ENCODE measurements at regions not wholly inside any gene's neighbourhood (a gene's known extent, or its start where the extent isn't known, plus 50 kb on each side); places are given as distances from the start of the nearest gene placed in this dataset.

DNA sequence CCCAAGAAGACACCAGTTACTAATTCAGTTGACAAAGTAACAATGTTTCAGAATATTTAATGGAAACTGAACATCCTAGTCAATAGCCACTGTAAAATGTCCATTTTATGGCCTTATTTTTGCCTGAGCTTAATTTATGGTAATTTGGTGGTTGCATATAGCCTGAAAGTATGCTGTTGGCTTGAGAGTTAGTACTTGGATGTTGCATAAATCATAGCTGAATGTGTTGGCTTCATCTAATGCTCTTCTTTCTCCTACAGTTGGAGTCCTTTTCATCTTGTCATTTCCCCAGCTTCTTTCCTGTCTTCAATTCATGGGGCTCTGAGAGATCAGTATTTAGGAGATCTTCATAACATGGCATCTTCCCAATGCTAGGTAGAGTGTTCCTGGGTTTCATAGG lies 164.6 kb downstream of the MAT2B start:
- no peaks in the 10 kb centered on the region for H3K36me3 ChIP-seq (ENCODE audit: control insufficient read depth, insufficient read depth, low read length)
- H3K9ac ChIP-seq (ENCODE audit: low read length), result no peak overlapping the region
- H3K27me3 ChIP-seq (ENCODE audit: control insufficient read depth, insufficient read depth, low read length), result no peaks in the 10 kb centered on the region
- no peaks in the 10 kb centered on the region for H3K4me1 ChIP-seq (ENCODE audit: control insufficient read depth, insufficient read depth, low read length)
- no peak overlapping the region for H3K27ac ChIP-seq (ENCODE audit: low read depth, low read length)
- no peak overlapping the region for H3K4me3 ChIP-seq (ENCODE audit: low read length)

DNA sequence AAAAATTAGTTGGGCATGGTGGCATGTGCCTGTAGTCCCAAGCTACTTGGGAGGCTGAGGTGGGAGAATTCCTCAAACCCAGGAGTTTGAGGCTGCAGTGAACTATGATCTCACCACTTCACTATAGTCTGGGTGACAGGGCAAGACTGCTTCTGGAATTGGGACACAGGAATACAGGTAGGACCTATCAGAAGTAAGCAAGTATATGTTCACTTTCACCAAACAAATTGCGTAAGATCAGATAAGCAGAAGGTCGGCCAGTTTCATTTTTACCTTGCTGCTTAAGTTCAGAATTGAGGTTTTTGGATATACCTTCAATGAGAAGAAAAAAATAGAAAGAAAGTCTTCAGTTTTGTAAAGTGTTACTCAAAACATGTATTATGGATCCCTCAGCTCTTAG lies 171.7 kb downstream of the MAT2B start:
- Histone ChIP-seq H3K4me3 (ENCODE audit: low read length) (no peak overlapping the region), H3K27ac (ENCODE audit: low read depth, low read length) (no peak overlapping the region), H3K36me3 (ENCODE audit: control insufficient read depth, insufficient read depth, low read length) (no peaks in the 10 kb centered on the region), H3K27me3 (ENCODE audit: control insufficient read depth, insufficient read depth, low read length) (no peaks in the 10 kb centered on the region), H3K4me1 (ENCODE audit: control insufficient read depth, insufficient read depth, low read length) (no peaks in the 10 kb centered on the region), H3K9ac (ENCODE audit: low read length) (no peak overlapping the region)

DNA sequence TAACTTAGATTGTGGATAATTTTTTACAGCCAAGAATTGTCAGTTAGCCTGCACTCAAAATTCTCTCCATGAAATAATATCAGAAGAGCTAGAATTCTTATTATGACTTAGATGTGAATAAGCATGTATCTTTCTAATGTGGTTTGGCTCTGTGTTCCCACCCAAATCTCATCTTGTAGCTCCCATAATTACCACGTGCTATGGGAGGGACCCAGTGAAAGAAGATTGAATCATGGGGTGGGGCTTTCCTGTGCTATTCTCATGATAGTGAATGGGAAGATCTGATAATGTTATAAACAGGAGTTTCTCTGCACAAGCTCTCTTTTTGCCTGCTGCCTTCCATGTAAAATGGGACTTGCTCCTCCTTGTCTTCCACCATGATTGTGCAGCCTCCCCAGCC lies 176.8 kb downstream of the MAT2B start:
- H3K36me3 ChIP-seq (ENCODE audit: control insufficient read depth, insufficient read depth, low read length), result no peaks in the 10 kb centered on the region
- no peak overlapping the region for H3K4me3 ChIP-seq (ENCODE audit: low read length)
- no peak overlapping the region for H3K27ac ChIP-seq (ENCODE audit: low read depth, low read length)
- H3K27me3 ChIP-seq (ENCODE audit: control insufficient read depth, insufficient read depth, low read length), result no peaks in the 10 kb centered on the region
- no peaks in the 10 kb centered on the region for H3K4me1 ChIP-seq (ENCODE audit: control insufficient read depth, insufficient read depth, low read length)
- H3K9ac ChIP-seq (ENCODE audit: low read length), result no peak overlapping the region

DNA sequence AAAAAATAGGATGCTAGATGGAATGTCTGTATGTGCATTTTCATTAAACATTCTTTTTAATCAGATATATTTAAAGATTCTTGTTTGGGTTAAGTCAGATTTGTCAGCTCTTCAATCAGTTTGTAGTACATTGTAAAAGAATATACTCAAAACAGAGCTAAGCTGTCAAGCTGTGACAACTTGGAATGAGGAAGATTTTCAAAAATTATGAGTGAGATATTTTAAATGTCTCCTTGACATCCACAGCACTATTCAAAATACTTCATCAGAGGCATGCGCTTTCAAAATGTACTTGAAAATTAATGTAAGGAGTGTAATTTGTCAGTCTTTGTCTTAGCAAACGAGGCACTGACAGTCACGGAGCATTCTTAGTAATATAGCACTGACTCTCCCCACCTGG lies 182.0 kb downstream of the MAT2B start:
- Histone ChIP-seq H3K4me3 (ENCODE audit: low read length) (no peak overlapping the region), H3K4me1 (ENCODE audit: control insufficient read depth, insufficient read depth, low read length) (no peaks in the 10 kb centered on the region), H3K9ac (ENCODE audit: low read length) (no peak overlapping the region), H3K27ac (ENCODE audit: low read depth, low read length) (no peak overlapping the region), H3K36me3 (ENCODE audit: control insufficient read depth, insufficient read depth, low read length) (no peaks in the 10 kb centered on the region), H3K27me3 (ENCODE audit: control insufficient read depth, insufficient read depth, low read length) (no peaks in the 10 kb centered on the region)

DNA sequence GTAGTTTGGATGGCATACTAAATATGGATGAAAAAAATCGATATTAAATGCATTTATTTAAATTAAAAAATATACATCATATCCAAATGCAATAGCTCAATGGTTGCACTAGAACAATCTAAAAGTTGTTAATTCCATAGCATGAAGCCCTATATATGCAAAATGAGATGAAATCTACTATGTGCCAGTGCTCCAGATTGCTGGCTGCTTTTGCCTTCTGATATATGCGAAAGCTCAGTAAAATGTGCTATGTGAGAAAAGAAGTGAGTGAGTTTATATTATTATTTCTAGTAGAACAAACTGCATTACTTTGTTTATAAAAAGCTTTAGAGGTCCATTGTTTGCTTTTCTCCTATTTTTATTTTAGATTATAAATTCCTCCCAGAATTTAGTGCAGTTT lies 186.7 kb downstream of the MAT2B start:
- Histone ChIP-seq H3K36me3 (ENCODE audit: control insufficient read depth, insufficient read depth, low read length) (no peaks in the 10 kb centered on the region), H3K9ac (ENCODE audit: low read length) (no peak overlapping the region), H3K27ac (ENCODE audit: low read depth, low read length) (no peak overlapping the region), H3K27me3 (ENCODE audit: control insufficient read depth, insufficient read depth, low read length) (no peaks in the 10 kb centered on the region), H3K4me3 (ENCODE audit: low read length) (no peak overlapping the region), H3K4me1 (ENCODE audit: control insufficient read depth, insufficient read depth, low read length) (no peaks in the 10 kb centered on the region)

DNA sequence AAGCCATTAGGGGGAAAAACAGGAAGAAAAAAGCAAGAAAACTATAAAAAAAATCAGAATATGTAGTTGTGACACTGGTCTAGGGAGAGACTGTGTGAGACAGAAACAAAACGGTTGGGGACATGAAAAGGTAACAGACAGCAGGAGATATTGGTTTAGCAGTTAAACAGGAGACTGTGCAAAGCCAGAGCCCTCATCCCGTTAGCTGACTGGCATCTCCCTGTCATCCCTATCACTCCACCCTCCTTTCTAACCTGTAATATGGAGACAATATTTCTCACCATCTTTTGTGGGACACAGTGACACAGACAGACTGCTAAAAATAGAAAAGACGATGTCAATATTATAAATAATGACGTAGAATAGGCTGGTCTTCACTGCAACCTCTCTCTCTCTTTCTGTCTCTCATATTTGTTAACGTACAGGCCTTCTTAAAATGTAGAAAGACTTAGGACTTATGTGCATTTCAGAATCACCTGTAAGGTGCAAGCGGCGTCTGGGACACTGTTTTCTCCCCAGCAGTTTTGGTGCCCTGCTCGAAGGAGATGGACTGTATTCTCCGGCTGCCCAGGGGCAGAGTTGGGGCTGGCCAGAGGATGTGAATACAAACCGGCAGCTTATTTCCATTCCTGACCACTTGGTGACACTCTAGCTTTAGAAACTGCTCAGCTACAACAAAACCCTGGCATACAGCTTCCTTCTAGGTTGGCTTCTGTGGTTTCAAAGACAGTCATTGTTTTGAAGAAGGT lies 190.6 kb downstream of the MAT2B start:
- Histone ChIP-seq H3K27ac (ENCODE audit: low read depth, low read length) (no peak overlapping the region), H3K36me3 (ENCODE audit: control insufficient read depth, insufficient read depth, low read length) (no peaks in the 10 kb centered on the region)

DNA sequence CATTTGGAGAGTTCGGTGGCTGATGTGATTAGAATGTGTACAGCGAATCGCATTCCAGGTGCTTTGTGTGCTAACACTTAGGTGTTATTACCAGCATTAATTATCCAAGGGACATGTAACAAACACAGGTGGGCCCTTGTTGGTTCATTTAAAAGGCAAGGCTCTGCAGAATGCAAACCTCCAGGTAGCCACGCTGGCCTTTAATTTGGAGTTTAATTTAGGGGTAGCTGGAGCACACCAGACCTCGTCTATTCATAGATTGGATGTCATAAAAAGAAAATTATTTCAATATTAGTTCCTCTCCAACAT lies 191.1 kb downstream of the MAT2B start:
- Histone ChIP-seq H3K4me3 (ENCODE audit: low read length) (no peak overlapping the region), H3K4me1 (ENCODE audit: control insufficient read depth, insufficient read depth, low read length) (no peaks in the 10 kb centered on the region), H3K36me3 (ENCODE audit: control insufficient read depth, insufficient read depth, low read length) (no peaks in the 10 kb centered on the region), H3K9ac (ENCODE audit: low read length) (no peak overlapping the region), H3K27me3 (ENCODE audit: control insufficient read depth, insufficient read depth, low read length) (no peaks in the 10 kb centered on the region), H3K27ac (ENCODE audit: low read depth, low read length) (no peak overlapping the region)

More for the DNA sequence above, 190.6 kb downstream of the MAT2B start:
- H3K9ac ChIP-seq (ENCODE audit: low read length), result no peak overlapping the region
- H3K4me1 ChIP-seq (ENCODE audit: control insufficient read depth, insufficient read depth, low read length), result no peaks in the 10 kb centered on the region
- H3K4me3 ChIP-seq (ENCODE audit: low read length), result no peak overlapping the region
- H3K27me3 ChIP-seq (ENCODE audit: control insufficient read depth, insufficient read depth, low read length), result no peaks in the 10 kb centered on the region

DNA sequence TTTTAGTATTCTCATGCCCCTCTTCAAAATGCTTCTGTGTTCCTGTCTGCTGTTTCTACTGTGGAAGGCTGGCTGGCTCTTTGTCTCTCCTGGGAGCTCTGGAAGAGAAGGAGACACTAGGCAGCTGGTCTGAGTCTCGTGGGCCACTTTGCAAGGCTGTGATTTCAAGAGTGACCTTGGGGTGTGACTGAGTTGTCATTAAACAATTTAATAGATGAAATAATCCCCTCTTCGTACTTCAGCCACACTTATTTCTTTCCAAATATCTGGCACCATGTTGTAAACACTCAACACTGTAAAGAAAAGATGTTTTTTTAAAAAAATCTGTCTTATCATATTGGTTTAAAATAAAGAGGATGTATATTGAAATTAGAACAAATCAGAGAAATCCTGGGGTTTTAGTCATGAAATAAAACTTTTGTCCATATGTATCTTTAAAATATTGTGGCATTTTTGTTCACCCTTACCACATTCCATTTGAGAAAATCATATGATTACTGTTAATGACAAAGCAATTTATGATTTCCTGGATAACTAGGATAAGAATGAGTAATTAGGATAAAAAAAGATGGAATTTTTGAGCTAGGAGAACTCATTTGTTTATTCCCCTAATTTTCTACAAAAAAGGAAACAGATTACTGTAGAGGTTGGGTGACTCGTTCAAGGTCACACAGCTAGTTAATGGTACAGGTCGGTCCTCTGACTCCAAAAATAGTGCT lies 200.8 kb downstream of the MAT2B start:
- Histone ChIP-seq H3K4me1 (ENCODE audit: control insufficient read depth, insufficient read depth, low read length) (no peaks in the 10 kb centered on the region), H3K4me3 (ENCODE audit: low read length) (no peak overlapping the region), H3K27ac (ENCODE audit: low read depth, low read length) (no peak overlapping the region), H3K36me3 (ENCODE audit: control insufficient read depth, insufficient read depth, low read length) (no peaks in the 10 kb centered on the region), H3K9ac (ENCODE audit: low read length) (no peak overlapping the region), H3K27me3 (ENCODE audit: control insufficient read depth, insufficient read depth, low read length) (no peaks in the 10 kb centered on the region)

DNA sequence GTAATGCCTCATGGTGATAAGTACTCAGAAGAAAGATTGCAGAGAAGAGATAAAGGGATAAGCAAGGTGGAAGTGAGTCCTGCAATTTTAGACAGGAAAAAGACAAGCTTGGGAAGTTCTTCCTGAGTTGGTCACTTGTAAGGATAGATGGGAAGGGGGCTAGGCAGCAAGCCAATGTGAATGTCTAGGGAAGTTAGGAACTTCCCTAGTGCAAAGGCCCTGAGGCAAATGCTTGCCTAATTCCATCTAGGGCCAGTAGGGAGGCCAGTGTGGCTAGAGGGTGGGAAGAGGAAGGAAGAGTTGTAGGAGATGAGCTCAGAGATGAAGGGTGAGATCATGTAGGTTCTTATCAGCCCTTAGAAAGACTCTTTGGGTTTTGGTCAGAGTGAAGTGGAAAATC lies 206.6 kb downstream of the MAT2B start:
- no peaks in the 10 kb centered on the region for H3K27me3 ChIP-seq (ENCODE audit: control insufficient read depth, insufficient read depth, low read length)

DNA sequence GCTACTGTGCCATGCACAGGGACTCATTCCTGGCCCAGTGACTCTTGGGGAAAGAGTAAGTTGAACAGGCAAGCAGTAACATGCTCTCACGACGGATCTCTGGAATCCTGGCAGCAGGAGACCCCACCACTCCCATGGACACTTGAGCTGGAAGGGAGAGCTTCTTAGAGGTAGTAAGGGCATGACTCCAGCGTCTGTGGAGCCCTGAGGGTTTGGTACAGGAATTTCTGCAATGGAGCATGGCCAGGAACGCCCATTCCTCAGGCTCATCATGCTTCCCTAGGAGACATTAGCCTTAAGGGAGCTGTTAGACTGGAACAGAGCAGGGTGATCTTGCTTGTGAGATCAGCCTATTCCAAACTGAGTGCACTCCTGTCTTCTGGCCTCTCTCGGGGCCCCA lies 212.9 kb downstream of the MAT2B start:
- Histone ChIP-seq H3K9ac (ENCODE audit: low read length) (no peak overlapping the region), H3K27me3 (ENCODE audit: control insufficient read depth, insufficient read depth, low read length) (no peaks in the 10 kb centered on the region), H3K36me3 (ENCODE audit: control insufficient read depth, insufficient read depth, low read length) (no peaks in the 10 kb centered on the region), H3K4me1 (ENCODE audit: control insufficient read depth, insufficient read depth, low read length) (no peaks in the 10 kb centered on the region), H3K4me3 (ENCODE audit: low read length) (no peak overlapping the region), H3K27ac (ENCODE audit: low read depth, low read length) (no peak overlapping the region)

More for the DNA sequence above, 206.6 kb downstream of the MAT2B start:
- H3K9ac ChIP-seq (ENCODE audit: low read length), result no peak overlapping the region
- H3K4me1 ChIP-seq (ENCODE audit: control insufficient read depth, insufficient read depth, low read length), result no peaks in the 10 kb centered on the region
- no peaks in the 10 kb centered on the region for H3K36me3 ChIP-seq (ENCODE audit: control insufficient read depth, insufficient read depth, low read length)
- H3K4me3 ChIP-seq (ENCODE audit: low read length), result no peak overlapping the region
- no peak overlapping the region for H3K27ac ChIP-seq (ENCODE audit: low read depth, low read length)

DNA sequence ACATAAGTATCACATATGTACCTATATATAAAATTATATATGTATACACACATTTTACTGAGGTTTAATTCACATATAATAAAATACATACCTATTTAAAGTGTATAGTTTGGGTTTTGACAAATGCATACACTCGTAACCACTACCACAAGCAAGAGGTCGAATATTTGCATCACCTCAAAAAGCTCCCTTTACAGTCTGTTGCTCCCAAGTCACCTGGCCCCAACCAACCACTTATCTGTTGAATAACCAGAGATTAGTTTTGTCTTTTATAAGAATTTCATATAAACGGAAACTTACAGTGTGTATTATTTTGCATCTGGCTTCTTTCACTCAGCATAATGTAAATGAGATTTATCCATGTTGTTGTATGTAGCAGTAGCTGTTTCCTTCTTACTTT lies 218.9 kb downstream of the MAT2B start:
- Histone ChIP-seq H3K4me3 (ENCODE audit: low read length) (no peak overlapping the region), H3K4me1 (ENCODE audit: control insufficient read depth, insufficient read depth, low read length) (no peaks in the 10 kb centered on the region), H3K27me3 (ENCODE audit: control insufficient read depth, insufficient read depth, low read length) (no peaks in the 10 kb centered on the region), H3K27ac (ENCODE audit: low read depth, low read length) (no peak overlapping the region), H3K36me3 (ENCODE audit: control insufficient read depth, insufficient read depth, low read length) (no peaks in the 10 kb centered on the region), H3K9ac (ENCODE audit: low read length) (no peak overlapping the region)

DNA sequence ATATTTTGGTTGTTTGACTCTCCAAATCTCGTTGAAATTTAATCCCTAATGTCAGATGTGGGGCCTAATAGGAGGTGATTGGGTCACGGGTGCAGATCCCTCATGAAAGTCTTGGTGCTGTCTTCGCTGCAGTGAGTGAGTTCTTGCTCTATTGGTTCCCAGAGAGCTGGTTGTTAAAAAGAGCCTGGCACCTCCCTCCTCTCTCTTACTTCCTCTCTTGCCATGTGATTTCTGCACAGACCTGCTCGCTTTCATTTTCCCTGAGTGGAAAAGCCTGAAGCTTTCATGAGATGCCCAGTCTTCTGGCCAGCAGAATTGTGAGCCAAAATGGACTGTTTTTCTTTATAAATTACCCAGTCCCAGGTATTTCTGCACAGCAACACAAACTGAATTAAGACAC lies 221.6 kb downstream of the MAT2B start:
- Histone ChIP-seq H3K4me3 (ENCODE audit: low read length) (no peak overlapping the region), H3K9ac (ENCODE audit: low read length) (no peak overlapping the region), H3K36me3 (ENCODE audit: control insufficient read depth, insufficient read depth, low read length) (no peaks in the 10 kb centered on the region), H3K27me3 (ENCODE audit: control insufficient read depth, insufficient read depth, low read length) (no peaks in the 10 kb centered on the region), H3K4me1 (ENCODE audit: control insufficient read depth, insufficient read depth, low read length) (no peaks in the 10 kb centered on the region), H3K27ac (ENCODE audit: low read depth, low read length) (no peak overlapping the region)

DNA sequence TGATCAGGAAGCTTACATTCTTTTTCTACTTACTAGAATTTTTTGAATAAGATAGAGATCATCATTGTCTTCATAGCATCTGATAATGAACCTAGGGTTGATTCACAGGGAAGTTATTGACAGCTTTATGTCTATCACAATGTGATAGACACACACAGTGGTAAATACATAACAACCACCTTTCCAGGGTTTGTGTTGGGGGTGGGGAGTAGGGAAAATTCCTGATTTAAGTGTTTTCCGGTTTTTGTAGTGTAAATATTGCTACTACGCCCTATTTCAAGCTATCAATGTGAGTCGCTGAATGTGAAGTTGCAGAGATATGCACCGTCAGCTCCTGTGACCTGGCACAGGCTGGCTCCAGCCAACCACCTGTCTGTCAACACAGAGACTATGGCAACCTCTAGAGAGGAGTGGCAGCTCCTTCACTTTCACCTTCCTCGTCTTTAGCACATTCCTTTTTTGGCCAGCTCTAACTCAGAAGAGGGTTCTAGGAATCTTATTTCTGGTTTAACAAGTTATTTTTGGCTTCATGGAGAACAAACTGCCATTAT lies 224.9 kb downstream of the MAT2B start:
- no peaks in the 10 kb centered on the region for H3K27me3 ChIP-seq (ENCODE audit: control insufficient read depth, insufficient read depth, low read length)
- no peaks in the 10 kb centered on the region for H3K36me3 ChIP-seq (ENCODE audit: control insufficient read depth, insufficient read depth, low read length)
- no peak overlapping the region for H3K9ac ChIP-seq (ENCODE audit: low read length)
- H3K4me1 ChIP-seq (ENCODE audit: control insufficient read depth, insufficient read depth, low read length), result no peaks in the 10 kb centered on the region
- no peak overlapping the region for H3K27ac ChIP-seq (ENCODE audit: low read depth, low read length)
- H3K4me3 ChIP-seq (ENCODE audit: low read length), result no peak overlapping the region

Measured in rectal smooth muscle tissue (tissue), 1 donor.